Activated T-cell treated with anti-CD3 and anti-CD28 coated beads for 24 hours (primary cell): ENCODE measurements at regions not wholly inside any gene's neighbourhood (a gene's known extent, or its start where the extent isn't known, plus 50 kb on each side); places are given as distances from the start of the nearest gene placed in this dataset.

ENCODE experiments used
- DNase-seq: peaks from one replicate; pipeline ENCODE4 v3.0.0-alpha.2; 2020; ENCODE audit warnings: low read depth

- DNase-seq = no peak
Measured at GRCh38 chr21:29443411-29444010, 144.8 kb downstream of the BACH1 start.

- no peak for DNase-seq
Measured at GRCh38 chr21:29448766-29449165, 150.0 kb downstream of the BACH1 start.

- no peak for DNase-seq
Measured at GRCh38 chr21:29449306-29449950, 150.7 kb downstream of the BACH1 start.

GRCh38 chr21:29450058-29450457 is 151.3 kb downstream of the BACH1 start:
- DNase-seq = no peak

GRCh38 chr21:29453511-29453910 is 154.8 kb downstream of the BACH1 start:
- no peak for DNase-seq

GRCh38 chr21:29454179-29454578 is 155.5 kb downstream of the BACH1 start:
- DNase-seq = no peak

- no peak for DNase-seq
Measured at GRCh38 chr21:29462479-29462878, 163.8 kb downstream of the BACH1 start.

- no peak for DNase-seq
Measured at GRCh38 chr21:29465546-29465945, 166.8 kb downstream of the BACH1 start.

GRCh38 chr21:29466532-29466931 is 167.8 kb downstream of the BACH1 start:
- DNase-seq = no peak

GRCh38 chr21:29470397-29470796 is 171.7 kb downstream of the BACH1 start:
- DNase-seq = no peak

GRCh38 chr21:29473808-29474207 is 175.1 kb downstream of the BACH1 start:
- DNase-seq = no peak

- DNase-seq = no peak
Measured at GRCh38 chr21:29475329-29475728, 176.6 kb downstream of the BACH1 start.

- no peak for DNase-seq
Measured at GRCh38 chr21:29477347-29477746, 178.6 kb downstream of the BACH1 start.

- DNase-seq = no peak
Measured at GRCh38 chr21:29477941-29478340, 179.2 kb downstream of the BACH1 start.

- DNase-seq = no peak
Measured at GRCh38 chr21:29481081-29481480, 182.4 kb downstream of the BACH1 start.

- no peak for DNase-seq
Measured at GRCh38 chr21:29481641-29482040, 182.9 kb downstream of the BACH1 start.

GRCh38 chr21:29486306-29486807 is 187.6 kb downstream of the BACH1 start:
- no peak for DNase-seq
